GM12891 (cell line): ENCODE measurements at regions not wholly inside any gene's neighbourhood (a gene's known extent, or its start where the extent isn't known, plus 50 kb on each side); places are given as distances from the start of the nearest gene placed in this dataset.

Source experiments
- POLR2A ChIP-seq: IDR thresholded peaks from 2 replicates; pipeline ENCODE4 v1.6.1; 2011; ENCODE audit warnings: low read depth, low read length, control low read depth
- POLR2AphosphoS5 ChIP-seq: IDR thresholded peaks from 2 replicates; pipeline ENCODE4 v1.6.1; 2011; ENCODE audit warnings: low read depth, low read length, control low read depth
- POU2F2 ChIP-seq: IDR thresholded peaks from 2 replicates; pipeline ENCODE4 v1.6.1; 2011; ENCODE audit warnings: low read depth, mild to moderate bottlenecking, control low read depth, low read length, moderate library complexity
- SPI1 ChIP-seq: IDR thresholded peaks from 2 replicates; pipeline ENCODE4 v1.6.1; 2011; ENCODE audit warnings: low read depth, low read length, control low read depth
- TAF1 ChIP-seq: IDR thresholded peaks from 2 replicates; pipeline ENCODE4 v1.6.1; 2011; ENCODE audit warnings: low read depth, low read length, control low read depth

- TF ChIP-seq POLR2AphosphoS5, result no peak
- no peak for TF ChIP-seq TAF1
- TF ChIP-seq POLR2A, result no peak
- TF ChIP-seq SPI1, result no peak
- no peak for TF ChIP-seq POU2F2
Measured at GRCh38 chr7:36790311-36790787, 66.1 kb upstream of the AOAH start.
